ENCODE measurements at regions not wholly inside any gene's neighbourhood (a gene's known extent, or its start where the extent isn't known, plus 50 kb on each side); places are given as distances from the start of the nearest gene placed in this dataset.

- DNase-seq, result no peak
- no peaks in the 10 kb centered on the region for H3K4me1 ChIP-seq (ENCODE audit: control insufficient read depth, insufficient read depth, low read length)
- no CpG with 5 or more reads among the region's 3 CpGs for WGBS (ENCODE audit: insufficient coverage)
- no peaks in the 10 kb centered on the region for H3K27me3 ChIP-seq (ENCODE audit: control insufficient read depth, insufficient read depth, low read length)
- H3K9me3 ChIP-seq (replicated peaks; ENCODE audit: control insufficient read depth, low read depth, low read length), result no peaks in the 10 kb centered on the region
- no peak overlapping the region for H3K27ac ChIP-seq (ENCODE audit: low read length)
- H3K4me3 ChIP-seq (ENCODE audit: low read length), result no peak overlapping the region
- no peaks in the 10 kb centered on the region for H3K36me3 ChIP-seq (ENCODE audit: control insufficient read depth, insufficient read depth, low read length)
Measured at GRCh38 chr13:68667863-68668262, 1437.7 kb upstream of the PCDH9 start.

DNA sequence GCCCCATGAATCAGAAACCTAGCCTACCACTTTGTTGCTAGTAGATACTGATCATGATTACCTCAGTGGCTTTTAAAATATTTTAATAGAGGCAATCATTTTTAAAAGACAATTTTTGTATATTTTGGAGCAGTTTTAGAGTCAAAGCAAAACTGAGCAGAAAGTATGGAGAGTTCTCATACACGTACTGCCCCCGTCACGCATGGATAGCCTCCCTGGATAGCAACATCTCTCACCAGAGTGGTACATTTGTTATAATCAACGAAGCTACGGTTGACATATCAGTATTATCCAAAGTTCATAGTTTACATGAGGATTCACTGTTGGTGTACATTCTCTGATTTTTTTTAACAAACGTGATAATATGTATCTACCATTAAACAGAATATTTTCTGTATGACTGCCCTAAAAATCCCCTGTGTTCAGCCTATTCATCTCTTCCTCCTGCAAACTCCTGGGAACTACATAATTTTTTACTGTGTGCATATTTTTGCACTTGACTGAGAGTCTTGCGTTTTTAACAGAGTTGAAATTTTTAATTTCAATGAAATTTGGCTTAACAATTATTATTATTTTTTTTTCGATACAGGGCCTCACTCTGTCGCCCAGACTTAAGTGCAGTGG, 1436.8 kb upstream of the PCDH9 start:
- no peak overlapping the region for H3K4me3 ChIP-seq (ENCODE audit: low read length)
- no peaks in the 10 kb centered on the region for H3K27me3 ChIP-seq (ENCODE audit: control insufficient read depth, insufficient read depth, low read length)
- no peaks in the 10 kb centered on the region for H3K4me1 ChIP-seq (ENCODE audit: control insufficient read depth, insufficient read depth, low read length)
- H3K9me3 ChIP-seq (replicated peaks; ENCODE audit: control insufficient read depth, low read depth, low read length), result no peaks in the 10 kb centered on the region
- no CpG with 5 or more reads among the region's 9 CpGs for WGBS (ENCODE audit: insufficient coverage)
- no peaks in the 10 kb centered on the region for H3K36me3 ChIP-seq (ENCODE audit: control insufficient read depth, insufficient read depth, low read length)
- no peak overlapping the region for H3K27ac ChIP-seq (ENCODE audit: low read length)
- DNase-seq, result no peak

GRCh38 chr13:68645814-68646213, 1415.7 kb upstream of the PCDH9 start:
- DNase-seq, result no peak
- Histone ChIP-seq H3K4me3 (ENCODE audit: low read length) (no peak overlapping the region), H3K9me3 (replicated peaks; ENCODE audit: control insufficient read depth, low read depth, low read length) (no peaks in the 10 kb centered on the region), H3K36me3 (ENCODE audit: control insufficient read depth, insufficient read depth, low read length) (no peaks in the 10 kb centered on the region), H3K27me3 (ENCODE audit: control insufficient read depth, insufficient read depth, low read length) (no peaks in the 10 kb centered on the region), H3K4me1 (ENCODE audit: control insufficient read depth, insufficient read depth, low read length) (no peaks in the 10 kb centered on the region), H3K27ac (ENCODE audit: low read length) (no peak overlapping the region)

- no CpG with 5 or more reads among the region's 6 CpGs for WGBS (ENCODE audit: insufficient coverage)
- Histone ChIP-seq H3K4me1 (ENCODE audit: control insufficient read depth, insufficient read depth, low read length) (no peaks in the 10 kb centered on the region), H3K27ac (ENCODE audit: low read length) (no peak overlapping the region), H3K36me3 (ENCODE audit: control insufficient read depth, insufficient read depth, low read length) (no peaks in the 10 kb centered on the region), H3K4me3 (ENCODE audit: low read length) (no peak overlapping the region), H3K27me3 (ENCODE audit: control insufficient read depth, insufficient read depth, low read length) (no peaks in the 10 kb centered on the region), H3K9me3 (replicated peaks; ENCODE audit: control insufficient read depth, low read depth, low read length) (no peaks in the 10 kb centered on the region)
- no peak for DNase-seq
Measured at GRCh38 chr13:68644611-68645010, 1414.5 kb upstream of the PCDH9 start.

- no peak overlapping the region for H3K27ac ChIP-seq (ENCODE audit: low read length)
- no peaks in the 10 kb centered on the region for H3K4me1 ChIP-seq (ENCODE audit: control insufficient read depth, insufficient read depth, low read length)
- H3K4me3 ChIP-seq (ENCODE audit: low read length), result no peak overlapping the region
- no CpG with 5 or more reads among the region's 1 CpG for WGBS (ENCODE audit: insufficient coverage)
- no peaks in the 10 kb centered on the region for H3K27me3 ChIP-seq (ENCODE audit: control insufficient read depth, insufficient read depth, low read length)
- H3K36me3 ChIP-seq (ENCODE audit: control insufficient read depth, insufficient read depth, low read length), result no peaks in the 10 kb centered on the region
- DNase-seq, result no peak
- no peaks in the 10 kb centered on the region for H3K9me3 ChIP-seq (replicated peaks; ENCODE audit: control insufficient read depth, low read depth, low read length)
Measured at GRCh38 chr13:68636784-68637183, 1406.6 kb upstream of the PCDH9 start.

GRCh38 chr13:68628994-68629393, 1398.9 kb upstream of the PCDH9 start:
- H3K4me1 ChIP-seq (ENCODE audit: control insufficient read depth, insufficient read depth, low read length), result no peaks in the 10 kb centered on the region
- no peak for DNase-seq
- no peak overlapping the region for H3K27ac ChIP-seq (ENCODE audit: low read length)
- H3K27me3 ChIP-seq (ENCODE audit: control insufficient read depth, insufficient read depth, low read length), result no peaks in the 10 kb centered on the region
- H3K36me3 ChIP-seq (ENCODE audit: control insufficient read depth, insufficient read depth, low read length), result no peaks in the 10 kb centered on the region
- no peaks in the 10 kb centered on the region for H3K9me3 ChIP-seq (replicated peaks; ENCODE audit: control insufficient read depth, low read depth, low read length)
- no peak overlapping the region for H3K4me3 ChIP-seq (ENCODE audit: low read length)

- WGBS (ENCODE audit: insufficient coverage), result no CpG with 5 or more reads among the region's 3 CpGs
- Histone ChIP-seq H3K9me3 (replicated peaks; ENCODE audit: control insufficient read depth, low read depth, low read length) (no peaks in the 10 kb centered on the region), H3K27ac (ENCODE audit: low read length) (no peak overlapping the region), H3K27me3 (ENCODE audit: control insufficient read depth, insufficient read depth, low read length) (no peaks in the 10 kb centered on the region), H3K4me3 (ENCODE audit: low read length) (no peak overlapping the region), H3K4me1 (ENCODE audit: control insufficient read depth, insufficient read depth, low read length) (no peaks in the 10 kb centered on the region), H3K36me3 (ENCODE audit: control insufficient read depth, insufficient read depth, low read length) (no peaks in the 10 kb centered on the region)
- DNase-seq, result no peak
Measured at GRCh38 chr13:68627379-68627778, 1397.2 kb upstream of the PCDH9 start.

- Histone ChIP-seq H3K9me3 (replicated peaks; ENCODE audit: control insufficient read depth, low read depth, low read length) (peaks cover 3% of the 10 kb centered on the region), H3K4me3 (ENCODE audit: low read length) (no peak overlapping the region), H3K36me3 (ENCODE audit: control insufficient read depth, insufficient read depth, low read length) (no peaks in the 10 kb centered on the region), H3K27ac (ENCODE audit: low read length) (no peak overlapping the region), H3K27me3 (ENCODE audit: control insufficient read depth, insufficient read depth, low read length) (no peaks in the 10 kb centered on the region), H3K4me1 (ENCODE audit: control insufficient read depth, insufficient read depth, low read length) (no peaks in the 10 kb centered on the region)
- 71% methylated on average over 10 of the region's 10 CpGs for WGBS (ENCODE audit: insufficient coverage)
- DNase-seq, result no peak
Measured at GRCh38 chr13:68616600-68617222, 1386.6 kb upstream of the PCDH9 start.

- H3K27ac ChIP-seq (ENCODE audit: low read length), result no peak overlapping the region
- H3K4me3 ChIP-seq (ENCODE audit: low read length), result no peak overlapping the region
- H3K36me3 ChIP-seq (ENCODE audit: control insufficient read depth, insufficient read depth, low read length), result no peaks in the 10 kb centered on the region
- no peaks in the 10 kb centered on the region for H3K27me3 ChIP-seq (ENCODE audit: control insufficient read depth, insufficient read depth, low read length)
- DNase-seq, result no peak
- no peaks in the 10 kb centered on the region for H3K9me3 ChIP-seq (replicated peaks; ENCODE audit: control insufficient read depth, low read depth, low read length)
- no peaks in the 10 kb centered on the region for H3K4me1 ChIP-seq (ENCODE audit: control insufficient read depth, insufficient read depth, low read length)
- 93% methylated on average over 5 of the region's 8 CpGs for WGBS (ENCODE audit: insufficient coverage)
Measured at GRCh38 chr13:68609661-68610060, 1379.5 kb upstream of the PCDH9 start.

- no peak overlapping the region for H3K4me3 ChIP-seq (ENCODE audit: low read length)
- H3K27ac ChIP-seq (ENCODE audit: low read length), result no peak overlapping the region
- no peaks in the 10 kb centered on the region for H3K4me1 ChIP-seq (ENCODE audit: control insufficient read depth, insufficient read depth, low read length)
- H3K27me3 ChIP-seq (ENCODE audit: control insufficient read depth, insufficient read depth, low read length), result no peaks in the 10 kb centered on the region
- H3K9me3 ChIP-seq (replicated peaks; ENCODE audit: control insufficient read depth, low read depth, low read length), result no peaks in the 10 kb centered on the region
- DNase-seq, result no peak
- no peaks in the 10 kb centered on the region for H3K36me3 ChIP-seq (ENCODE audit: control insufficient read depth, insufficient read depth, low read length)
Measured at GRCh38 chr13:68608147-68608546, 1378.0 kb upstream of the PCDH9 start.

DNA sequence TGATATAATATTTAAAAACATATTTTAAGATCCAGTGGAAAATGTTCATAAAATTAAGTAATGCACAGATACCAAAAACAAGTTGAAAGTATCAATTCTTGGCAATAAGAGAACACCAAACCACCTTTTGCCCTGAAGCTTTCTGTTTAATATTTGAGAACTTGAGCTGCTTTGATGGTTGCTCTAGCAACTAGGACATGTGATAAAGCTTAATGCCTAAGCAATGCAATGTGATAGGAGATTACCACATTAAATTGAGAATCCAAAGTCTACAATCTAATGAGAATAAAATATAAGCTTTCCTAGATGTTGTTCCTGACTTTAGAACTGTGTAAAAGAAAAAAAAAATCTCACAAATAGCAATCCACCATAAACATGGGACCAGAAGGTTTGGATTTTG, 1367.5 kb upstream of the PCDH9 start:
- H3K9me3 ChIP-seq (replicated peaks; ENCODE audit: control insufficient read depth, low read depth, low read length), result no peaks in the 10 kb centered on the region
- H3K27ac ChIP-seq (ENCODE audit: low read length), result no peak overlapping the region
- no peak for DNase-seq
- no peaks in the 10 kb centered on the region for H3K36me3 ChIP-seq (ENCODE audit: control insufficient read depth, insufficient read depth, low read length)
- H3K4me1 ChIP-seq (ENCODE audit: control insufficient read depth, insufficient read depth, low read length), result no peaks in the 10 kb centered on the region
- H3K27me3 ChIP-seq (ENCODE audit: control insufficient read depth, insufficient read depth, low read length), result no peaks in the 10 kb centered on the region
- H3K4me3 ChIP-seq (ENCODE audit: low read length), result no peak overlapping the region

Data from muscle of leg (tissue), 3 donors.